T-helper 1 cell (primary cell): ENCODE measurements at regions not wholly inside any gene's neighbourhood (a gene's known extent, or its start where the extent isn't known, plus 50 kb on each side); places are given as distances from the start of the nearest gene placed in this dataset.

Experiments used
- DNase-seq, 5 donors: peaks; one replicate each; pipeline ENCODE4 v3.0.0-alpha.2; 2012 to 2020

DNA sequence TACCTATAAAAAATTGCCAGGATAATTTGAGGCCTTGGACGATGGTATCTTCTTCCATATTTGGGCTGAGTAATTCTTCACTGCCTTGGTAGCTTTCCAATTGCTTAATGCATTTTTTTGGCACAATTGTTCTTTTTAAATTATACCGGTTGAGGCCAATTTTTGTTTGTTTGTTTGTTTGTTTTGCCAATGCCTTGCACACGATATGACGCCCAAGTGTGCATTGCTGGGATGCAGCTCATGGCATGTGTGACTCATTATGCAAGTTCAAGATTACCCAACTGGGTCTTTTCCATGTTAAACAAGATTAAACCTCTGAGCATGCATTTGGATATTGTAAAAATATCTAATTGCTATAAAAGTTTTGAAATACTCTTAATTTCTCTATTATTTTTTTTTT is 71.1 kb upstream of the KCNIP4 start:
- DNase-seq = no peak

DNA sequence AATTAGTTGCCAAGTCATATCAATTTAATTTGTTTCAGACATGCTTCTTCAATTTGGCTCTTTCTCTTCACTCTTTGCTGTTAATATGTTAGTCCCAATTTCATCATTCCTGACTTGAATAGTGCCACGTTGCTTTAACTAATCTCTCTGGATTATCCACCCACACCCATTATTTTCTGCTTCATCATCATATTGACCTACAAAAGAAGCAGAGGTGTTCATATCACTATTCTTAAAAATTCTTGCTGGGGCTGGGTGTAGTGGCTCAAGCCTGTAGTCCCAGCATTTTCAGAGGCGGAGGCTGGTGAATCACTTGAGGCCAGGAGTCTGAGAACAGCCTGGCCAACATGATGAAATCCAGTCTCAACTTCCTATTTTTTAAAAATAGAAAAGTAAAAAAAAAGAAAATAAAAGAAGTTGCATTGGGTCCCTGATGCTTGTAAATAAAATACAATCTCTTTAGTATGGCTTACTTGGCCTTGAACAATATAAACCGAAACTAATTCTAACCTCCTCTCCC is 65.7 kb upstream of the KCNIP4 start:
- DNase-seq = no peak

DNA sequence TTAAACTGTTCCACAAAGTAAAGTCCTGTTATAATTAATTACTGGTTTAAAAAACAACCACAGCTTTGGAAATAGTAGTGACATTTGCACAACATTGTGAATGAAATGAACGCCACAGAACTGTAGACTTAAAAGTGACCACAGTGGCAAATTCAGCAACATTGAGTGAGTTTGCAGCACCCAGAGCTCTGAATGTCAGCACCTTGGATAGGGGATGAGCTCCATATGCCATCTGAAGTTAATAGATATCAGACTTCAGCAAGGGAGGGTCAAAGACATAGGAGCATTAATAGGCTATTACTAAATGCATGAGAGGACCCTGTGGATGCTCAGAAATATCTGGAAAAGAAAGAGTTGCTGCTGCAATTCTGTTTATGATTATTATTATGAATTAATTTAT is 55.3 kb upstream of the KCNIP4 start:
- DNase-seq = no peak
